8988T (cell line): ENCODE measurements at regions not wholly inside any gene's neighbourhood (a gene's known extent, or its start where the extent isn't known, plus 50 kb on each side); places are given as distances from the start of the nearest gene placed in this dataset.
"Not testable (repeated sequence)": the region's sequence is repeated elsewhere in the genome, so short reads cannot be mapped to it uniquely, and the experiment has no call there.

ENCODE experiments used
- DNase-seq: peaks from one replicate; pipeline ENCODE4 v3.0.0; 2011

DNA sequence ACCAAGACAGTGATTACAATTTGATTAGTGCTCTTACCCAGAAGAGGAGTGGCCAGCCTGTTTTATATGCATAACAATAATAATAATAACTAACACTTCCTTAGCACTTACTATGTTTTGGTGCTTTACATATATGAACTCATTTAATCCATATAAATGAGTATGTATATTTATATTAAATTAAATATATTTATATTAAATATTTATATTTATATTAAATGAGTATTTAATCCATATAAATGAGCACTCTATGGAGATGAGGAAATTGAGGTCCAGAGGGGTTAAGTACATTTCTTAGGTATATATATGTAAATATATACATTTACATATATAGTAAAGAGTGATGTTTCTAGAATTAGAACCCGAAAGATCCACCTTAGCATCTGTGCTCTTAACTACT lies 673.9 kb upstream of the ACVR2A start:
- DNase-seq, result no peak

DNA sequence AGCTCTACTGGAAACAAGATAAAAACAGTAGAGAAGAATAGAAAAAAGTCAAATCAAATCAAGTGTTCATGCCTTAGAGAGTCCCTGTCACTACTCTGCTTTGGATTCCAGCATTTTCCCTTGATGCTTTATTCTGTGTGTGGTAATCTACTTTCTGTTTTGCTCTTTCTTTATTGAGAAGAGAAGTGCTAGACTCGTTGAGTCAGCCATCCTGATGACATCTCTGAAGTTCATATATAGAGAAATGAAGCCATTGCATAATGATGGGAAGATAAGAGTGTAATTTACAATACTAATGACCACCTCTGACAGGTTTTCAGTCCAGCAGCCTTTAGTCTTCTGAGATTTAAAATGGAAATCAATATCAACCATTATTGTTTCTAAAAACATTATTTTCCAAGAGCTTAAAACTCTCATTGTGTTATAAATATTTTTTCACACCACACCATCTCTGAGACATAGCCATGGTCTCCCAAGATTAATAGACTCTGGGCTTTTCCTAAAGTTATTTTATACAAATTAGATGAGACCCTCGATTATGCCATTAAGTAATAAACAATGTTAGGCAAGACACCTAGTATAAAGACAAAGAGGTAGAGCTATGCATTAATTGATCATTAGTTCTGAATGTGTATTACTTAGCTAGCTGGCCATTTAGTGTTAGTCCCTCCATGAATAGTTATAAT lies 679.0 kb upstream of the ACVR2A start:
- no peak for DNase-seq

DNA sequence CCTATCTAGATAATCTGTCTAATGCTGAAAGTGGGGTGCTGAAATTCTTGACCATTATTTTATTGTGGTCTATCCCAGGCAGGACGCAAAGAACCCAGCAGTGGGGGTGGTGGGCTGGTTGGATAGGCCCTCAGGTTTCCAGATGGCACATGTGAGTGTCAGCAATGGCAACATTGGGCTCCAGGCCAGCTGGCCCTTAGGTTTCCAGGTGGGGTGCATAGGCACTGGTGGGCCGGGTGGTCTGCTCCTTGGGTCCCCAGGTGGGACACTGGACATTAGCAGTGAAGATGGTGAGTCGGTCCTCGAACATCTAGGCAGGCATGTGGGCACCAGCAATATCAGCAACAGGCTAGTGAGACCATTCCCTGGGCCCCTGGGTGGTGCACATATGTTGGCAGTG lies 680.3 kb upstream of the ACVR2A start:
- no peak for DNase-seq

DNA sequence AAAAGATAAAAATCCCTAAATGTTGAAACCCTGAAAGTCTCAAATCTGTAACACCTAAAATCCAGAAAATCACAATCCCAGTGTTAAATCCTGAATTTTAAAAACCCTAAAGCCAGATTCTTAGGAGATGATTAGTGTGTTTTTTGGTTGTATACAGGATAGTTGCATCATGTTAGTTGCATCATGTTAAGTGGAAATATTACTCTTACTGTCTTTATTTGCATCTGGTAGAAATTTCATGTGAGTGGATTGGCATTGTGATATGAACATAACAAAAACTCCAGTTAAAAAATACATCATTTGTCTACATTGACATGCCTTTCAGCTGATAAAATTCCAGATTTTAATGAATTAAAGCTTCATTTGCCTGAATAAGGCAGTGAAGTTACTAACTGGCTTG lies 683.1 kb upstream of the ACVR2A start:
- DNase-seq, result no peak

DNA sequence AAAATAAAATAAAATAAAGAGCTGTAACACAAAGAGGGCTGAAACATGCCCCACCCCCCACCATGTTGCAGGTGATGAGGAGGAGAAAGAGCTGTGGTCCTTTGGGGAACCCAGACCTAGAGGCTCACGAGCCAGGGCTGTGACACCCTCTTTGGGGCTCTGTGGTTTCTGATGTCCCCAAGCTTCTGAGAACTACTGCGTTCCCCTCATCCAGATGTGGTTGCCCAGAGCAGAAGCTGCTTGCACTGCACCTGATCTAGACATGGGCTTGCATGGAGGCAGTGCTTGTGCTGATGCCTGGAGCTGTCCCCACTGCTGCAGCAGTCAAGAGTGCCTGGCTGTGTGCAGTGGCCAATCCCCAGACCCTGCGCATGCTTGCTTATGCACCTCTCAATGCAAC lies 687.9 kb upstream of the ACVR2A start:
- DNase-seq, result no peak

DNA sequence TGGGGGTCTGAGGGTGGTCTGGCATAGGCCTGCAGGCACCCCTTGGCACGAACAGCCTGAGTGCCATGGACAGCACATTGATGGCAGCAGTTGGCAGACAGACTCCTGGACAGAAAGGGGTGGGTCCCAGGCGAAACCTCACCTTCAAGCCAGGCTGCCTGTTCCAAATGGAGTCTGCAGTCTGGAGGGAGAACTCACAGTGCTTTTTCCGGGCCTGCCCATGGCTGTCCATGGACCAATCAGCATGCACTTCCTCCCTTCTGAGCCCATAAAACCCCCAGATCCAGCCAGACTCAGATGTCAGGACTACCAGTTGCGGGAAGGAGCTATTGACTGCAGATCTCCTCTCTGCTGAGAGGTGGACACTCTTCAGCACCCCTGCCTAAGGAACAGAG lies 694.6 kb upstream of the ACVR2A start:
- DNase-seq, result no peak

DNA sequence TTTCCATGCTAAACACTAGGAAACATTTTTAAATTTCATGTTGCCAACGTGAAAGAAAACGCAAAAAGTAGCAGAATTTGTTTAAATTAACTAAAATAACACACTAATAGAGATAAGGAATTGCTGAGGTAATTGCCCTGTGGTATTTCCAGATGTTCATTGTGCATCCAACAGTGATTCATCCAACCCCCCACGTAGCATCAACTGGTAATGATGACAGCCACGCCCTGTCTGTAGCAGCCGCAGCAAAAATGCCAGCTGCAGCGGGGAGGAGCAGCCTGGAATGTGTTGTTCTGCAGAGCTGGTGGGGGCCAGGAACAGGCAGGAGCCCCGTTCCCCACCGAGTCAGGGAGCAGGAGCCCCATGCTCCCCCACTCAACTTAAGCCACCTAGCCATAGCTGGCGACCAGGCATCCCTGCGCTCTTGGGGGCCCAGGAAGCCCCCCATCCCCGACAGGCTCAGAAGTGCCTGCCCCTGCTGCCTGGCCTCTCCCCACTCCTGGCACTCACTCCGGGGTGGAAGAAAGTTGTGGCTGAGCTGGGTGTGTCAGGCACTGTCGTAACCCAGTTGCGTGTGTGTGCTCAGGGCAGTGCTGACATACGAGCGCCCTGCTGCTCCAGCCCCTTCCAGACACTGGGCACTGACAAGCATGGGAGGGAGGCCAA lies 695.1 kb upstream of the ACVR2A start:
- DNase-seq, result no peak

DNA sequence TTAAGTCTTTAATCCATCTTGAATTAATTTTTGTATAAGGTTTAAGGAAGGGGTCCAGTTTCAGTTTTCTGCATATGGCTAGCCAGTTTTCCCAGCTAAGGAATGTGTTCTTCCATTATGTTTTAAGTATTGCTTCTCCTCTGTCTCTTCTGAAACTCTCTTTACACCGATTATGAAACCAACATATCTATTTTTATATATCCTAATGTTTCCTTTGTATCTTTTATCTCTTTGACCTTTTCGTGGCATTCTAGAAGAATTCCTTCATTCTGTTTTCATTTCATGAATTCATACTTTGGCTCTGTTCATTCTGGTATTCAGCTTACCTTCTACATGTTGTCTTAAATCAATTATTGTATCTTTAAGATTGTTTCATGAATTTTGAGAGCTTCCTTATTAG lies 697.0 kb upstream of the ACVR2A start:
- DNase-seq, result no peak

DNA sequence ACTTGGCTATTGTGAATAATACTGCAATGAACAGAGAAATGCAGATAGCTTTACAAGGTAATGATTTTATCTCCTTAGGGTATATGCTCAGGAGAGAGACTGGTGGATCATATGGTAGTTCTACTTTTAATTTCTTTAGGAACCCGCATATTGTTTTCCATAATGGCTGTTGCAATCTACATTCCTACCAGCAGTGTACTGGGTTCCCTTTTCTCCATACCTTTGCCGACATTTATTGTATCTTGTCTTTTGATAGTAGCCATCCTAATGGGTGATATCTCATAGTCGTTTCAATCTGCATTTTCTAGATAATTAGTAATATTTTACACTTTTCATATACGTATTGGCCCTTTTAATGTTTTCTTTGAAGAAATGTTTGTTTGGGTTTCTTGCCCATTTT lies 702.9 kb upstream of the ACVR2A start:
- no peak for DNase-seq

DNA sequence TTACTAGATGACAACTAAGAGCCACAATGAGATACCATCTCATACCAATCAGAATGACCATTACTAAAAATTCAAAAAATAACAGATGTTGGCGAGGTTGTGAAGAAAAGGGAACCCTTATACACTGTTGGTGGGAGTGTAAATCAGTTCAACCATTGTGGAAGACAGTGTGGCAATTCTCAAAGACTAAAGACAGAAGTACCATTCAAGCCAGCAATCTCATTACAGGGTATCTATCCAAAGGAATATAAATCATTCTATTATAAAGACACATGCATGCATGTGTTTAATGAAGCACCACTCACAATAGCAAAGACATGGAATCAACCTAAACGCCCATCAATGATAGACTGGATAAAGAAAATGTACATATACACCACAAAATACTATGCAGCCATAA lies 705.1 kb upstream of the ACVR2A start:
- not testable (repeated sequence) for DNase-seq

DNA sequence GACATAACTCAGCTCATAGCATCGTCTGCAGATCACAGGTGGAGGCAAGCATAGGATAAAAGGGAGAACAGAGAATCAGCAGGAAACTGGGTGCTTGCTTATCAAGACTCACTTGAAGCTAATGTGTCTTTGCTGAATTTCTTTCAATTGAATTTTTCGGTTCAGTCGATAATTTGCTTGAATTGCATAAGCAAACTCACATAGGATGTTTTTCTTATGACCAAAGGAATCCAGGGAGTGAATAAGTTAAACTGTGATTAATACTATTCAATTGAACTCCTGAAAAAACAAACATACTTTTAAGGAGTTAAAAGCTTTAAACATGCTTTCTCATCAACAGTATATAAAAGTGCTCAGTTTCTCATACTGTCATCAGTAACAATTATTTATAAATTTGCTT lies 707.1 kb upstream of the ACVR2A start:
- DNase-seq, result no peak

DNA sequence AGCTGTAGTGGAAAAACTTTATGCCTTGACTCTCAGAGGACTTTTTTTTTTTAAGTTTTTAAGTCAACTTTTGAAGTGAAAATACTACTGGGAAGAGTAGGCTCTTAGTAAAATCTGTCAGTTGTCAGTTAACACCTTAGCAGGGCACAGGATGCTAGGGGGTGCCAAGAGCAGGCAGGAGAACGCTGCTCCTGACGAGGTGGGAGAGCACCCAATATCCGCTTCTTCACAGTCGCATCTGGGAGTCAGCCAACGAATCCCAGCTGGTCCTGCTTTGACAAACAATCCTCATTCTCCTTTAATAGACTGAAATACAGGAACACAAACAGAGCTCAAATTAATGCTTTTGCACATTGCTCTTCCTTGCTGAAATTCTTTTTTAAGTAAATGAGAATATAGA lies 709.5 kb upstream of the ACVR2A start:
- DNase-seq, result no peak

DNA sequence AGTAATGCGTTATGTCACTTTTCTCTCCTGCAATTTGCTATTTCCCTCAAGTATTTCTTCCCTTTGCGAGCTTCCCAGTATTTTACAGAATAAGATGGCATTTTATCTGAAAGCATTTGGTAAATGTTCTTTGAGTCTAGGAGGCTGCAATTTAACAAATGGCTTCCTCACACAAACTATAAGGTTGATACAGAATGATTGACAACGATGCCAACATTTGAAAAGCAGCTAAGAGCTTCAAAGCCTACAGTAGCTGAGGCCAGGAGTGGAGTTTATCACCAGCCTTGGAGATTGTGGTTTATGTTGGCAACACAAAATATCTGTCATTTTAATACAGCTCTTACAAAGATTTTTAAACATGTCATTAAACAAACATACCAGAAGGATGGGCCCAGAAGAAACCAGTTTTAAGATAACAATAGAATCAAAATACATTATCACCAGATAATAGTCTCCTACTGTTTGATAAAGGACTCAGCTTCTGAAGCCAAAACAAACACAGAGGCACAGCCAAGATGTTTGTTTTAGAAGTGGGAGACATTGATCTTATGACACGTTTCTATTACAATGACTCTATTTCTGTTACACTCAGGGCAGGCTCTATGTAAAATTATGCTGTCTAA lies 711.4 kb upstream of the ACVR2A start:
- DNase-seq, result no peak

DNA sequence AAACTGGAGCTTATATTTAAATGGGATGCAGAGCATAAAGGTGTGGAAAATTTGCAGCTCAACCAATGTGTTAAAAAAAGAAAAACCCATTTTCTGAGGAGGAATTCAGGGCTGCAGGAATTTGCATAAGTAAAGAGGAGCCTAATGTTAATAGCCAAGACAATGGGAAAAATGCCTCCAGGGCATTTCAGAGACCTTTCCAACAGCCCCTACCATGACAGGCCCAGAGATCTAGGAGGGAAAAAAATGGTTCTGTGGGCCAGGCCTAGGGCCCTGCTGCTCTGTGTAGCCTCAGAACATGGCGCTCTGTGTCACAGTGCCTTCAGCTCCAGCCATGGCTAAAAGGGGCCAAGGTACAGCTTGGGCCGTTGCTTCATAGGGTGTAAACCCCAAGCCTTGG lies 719.7 kb upstream of the ACVR2A start:
- DNase-seq, result no peak

DNA sequence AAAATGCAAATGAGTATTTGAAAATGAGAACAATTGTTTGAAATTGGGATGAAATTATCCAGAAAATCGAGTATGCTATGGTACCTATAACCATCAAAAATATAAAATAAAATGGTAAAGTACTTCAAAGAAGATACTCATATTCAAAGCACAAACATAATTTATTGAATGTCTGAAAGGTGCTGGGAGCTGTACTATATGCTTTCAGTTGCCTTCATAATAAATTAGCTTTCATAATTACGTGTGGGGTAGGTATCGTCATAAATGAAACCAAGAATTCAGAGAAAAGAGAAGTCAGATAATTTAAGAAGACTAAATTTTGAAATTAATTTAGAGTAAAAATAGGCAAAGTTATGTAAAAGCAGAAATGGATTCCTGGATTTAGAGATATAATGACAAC lies 721.9 kb upstream of the ACVR2A start:
- no peak for DNase-seq

DNA sequence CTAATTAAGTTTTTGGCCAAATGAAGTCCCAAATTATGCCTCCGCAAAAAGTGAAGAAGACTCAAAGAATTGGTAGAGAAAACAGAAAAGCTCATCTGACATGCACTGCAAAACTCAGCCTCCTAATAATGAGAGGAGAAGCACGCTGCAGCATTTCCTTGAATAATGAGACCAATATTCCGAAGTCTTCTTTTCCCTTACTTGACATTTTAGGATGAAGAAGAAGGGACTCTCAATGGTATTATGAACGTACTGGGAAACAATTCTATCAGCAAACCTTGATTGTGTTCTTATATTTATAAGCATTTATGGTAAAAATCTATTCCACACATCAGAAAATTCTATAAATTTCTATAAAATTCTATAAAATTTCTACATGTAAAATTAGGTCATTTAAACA lies 733.9 kb upstream of the ACVR2A start:
- DNase-seq, result no peak

DNA sequence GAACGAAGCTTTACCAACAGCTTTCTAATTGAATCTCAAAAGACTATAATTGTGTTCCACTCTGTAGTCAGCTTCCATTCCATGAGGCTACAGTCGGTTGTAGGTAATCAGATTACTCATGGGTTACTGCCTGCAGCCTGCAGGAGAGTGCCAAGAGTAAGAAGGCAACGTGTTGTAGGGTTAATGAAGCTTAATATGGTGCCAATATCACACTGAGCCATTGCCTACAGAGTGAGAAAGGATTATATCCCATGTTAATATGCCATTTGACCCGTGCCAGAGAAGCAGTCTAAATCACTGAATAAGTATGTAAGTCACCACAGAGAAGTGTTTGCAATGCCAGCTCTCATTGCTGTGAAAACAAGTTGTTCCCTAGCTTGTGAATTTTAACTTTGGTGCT lies 734.5 kb upstream of the ACVR2A start:
- no peak for DNase-seq

DNA sequence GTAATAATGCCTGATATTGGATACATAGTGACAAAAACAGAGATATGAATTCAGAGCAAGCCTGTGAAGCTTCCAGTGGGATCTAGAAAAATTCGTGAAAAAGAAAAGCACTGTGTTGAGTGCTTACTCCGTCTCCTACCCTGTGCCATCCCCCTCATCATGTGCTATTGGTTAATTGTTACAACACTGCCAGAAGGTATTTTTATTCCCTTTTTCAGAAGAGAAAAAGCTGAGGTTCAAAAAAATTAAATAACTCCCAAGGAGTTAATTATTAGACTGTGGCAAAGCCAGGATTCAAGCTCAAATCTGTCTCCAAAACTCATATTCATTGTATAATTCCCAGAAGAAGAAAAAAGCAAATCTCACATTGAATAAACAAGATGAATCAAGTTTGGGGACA lies 735.5 kb upstream of the ACVR2A start:
- no peak for DNase-seq

DNA sequence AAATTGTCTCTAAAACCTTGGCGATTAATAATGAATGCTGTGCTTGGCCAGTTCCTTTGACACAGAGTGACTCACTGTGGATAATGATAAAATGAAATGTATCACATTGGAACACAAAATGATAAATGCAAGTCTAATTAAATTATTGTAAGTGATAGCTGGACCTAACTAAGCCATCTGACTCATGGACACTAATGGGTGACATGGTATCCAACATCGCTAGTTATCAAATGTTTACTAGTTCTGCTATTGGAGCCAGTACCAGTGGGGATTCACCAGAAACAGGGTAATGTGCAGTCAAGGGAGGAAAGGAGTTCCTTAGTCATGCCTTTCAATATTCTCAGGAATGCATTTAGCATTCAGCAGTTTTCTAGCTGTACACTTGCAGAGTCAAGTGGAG lies 736.3 kb upstream of the ACVR2A start:
- DNase-seq, result no peak

DNA sequence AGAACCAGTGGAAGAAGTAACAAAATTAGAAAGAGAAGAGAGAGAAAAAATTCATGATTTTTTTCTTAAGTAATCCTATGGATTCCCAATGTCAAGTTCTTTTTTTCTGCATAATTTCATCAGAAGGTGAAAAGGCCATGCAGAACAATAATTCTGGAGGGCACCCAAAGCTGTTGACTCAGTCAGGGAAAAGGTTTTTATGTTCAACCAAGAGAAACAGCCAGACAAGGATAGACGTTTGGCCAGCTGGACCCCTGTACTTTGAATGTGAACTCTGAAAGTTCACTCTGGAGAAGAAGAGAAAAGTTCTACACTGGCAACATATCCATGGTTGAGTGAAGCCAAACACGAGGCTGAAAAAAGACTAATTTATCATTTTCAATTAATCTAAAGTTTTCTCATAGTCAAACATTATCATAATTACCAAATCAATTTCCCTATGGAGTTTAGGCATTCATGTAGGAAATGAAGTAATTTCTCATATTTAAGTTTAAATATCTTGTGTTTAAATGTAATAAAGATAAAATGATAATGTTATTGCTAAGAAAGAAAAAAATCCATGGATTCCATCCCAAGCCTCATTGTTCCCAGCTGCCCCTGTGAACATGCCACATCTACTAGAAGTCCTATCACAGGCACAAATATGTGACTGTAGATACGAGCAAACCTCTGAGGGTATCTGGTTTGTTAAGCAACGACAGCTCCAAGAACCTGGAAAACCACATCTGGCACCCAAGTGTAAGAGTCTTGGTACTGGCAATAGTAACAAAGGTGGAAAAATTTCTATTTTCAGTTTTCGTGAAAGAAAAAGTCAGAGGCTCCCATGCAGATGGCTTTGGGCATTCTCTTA lies 742.7 kb upstream of the ACVR2A start:
- DNase-seq, result no peak

DNA sequence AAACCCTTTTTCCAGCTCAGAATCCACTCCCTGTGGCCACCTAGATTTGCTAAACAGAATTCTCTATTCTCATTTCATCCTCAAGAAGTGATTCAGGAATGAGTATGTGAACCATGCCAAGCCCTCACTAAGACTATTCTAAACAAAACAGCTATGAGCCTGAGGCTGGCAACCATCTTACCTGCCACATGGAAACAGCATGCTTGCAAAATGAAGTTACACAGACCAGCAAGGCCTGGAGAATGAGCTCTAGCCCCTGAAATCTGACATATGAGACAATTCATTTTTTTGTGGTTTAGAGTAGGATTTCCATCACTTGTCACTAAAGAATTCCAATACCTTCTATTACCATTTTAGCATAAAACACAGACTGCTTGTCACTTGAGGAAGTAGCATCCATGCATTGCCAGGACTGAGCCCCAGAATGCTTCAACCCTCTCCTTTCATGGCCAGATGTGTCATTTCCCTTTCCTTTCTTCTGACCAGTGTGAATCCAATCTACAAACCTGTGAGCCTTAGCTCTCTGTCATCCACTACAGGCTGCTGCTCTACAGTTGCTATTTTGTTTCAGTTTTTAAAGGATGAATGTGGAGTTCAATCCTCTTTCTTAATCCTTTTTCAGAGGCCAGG lies 744.3 kb upstream of the ACVR2A start:
- no peak for DNase-seq

DNA sequence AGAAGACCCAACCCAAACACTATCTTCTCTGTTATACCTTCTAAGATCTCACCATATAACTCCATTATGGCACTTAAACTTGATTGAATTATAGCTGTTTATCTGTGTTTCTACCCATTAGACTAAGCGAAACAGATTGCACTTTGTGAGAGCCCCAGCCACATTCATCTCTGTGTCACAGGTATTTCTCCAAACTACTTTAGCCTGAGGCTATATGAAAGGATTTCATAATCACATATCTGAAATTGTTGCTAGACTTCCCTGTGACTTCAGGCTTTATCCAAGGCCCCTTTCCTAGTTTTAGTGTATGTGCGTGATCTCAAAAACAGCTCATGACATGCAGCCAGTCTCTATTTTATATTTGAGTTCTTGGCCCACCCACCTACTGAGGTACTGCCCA lies 745.0 kb upstream of the ACVR2A start:
- no peak for DNase-seq

DNA sequence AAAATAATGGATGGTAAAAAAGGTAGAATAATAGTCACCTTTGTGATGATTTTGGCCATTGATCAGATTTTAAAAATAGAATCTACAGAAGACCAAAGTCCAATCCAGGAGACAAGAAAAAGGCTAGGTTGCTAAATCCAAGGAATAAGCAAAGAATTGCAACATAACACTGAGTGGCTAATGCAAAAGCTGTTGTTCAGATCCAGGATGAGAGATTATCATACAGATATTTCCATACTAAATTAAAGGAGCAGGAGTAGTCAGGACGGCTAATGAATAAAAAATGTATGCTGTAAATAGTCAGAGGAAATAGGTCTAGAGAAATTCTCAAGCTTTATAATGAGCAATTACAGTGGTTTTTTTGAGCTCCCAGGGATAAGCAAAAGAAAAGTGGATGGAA lies 745.9 kb upstream of the ACVR2A start:
- DNase-seq, result no peak
